OCI-LY1 (cell line): ENCODE measurements at regions not wholly inside any gene's neighbourhood (a gene's known extent, or its start where the extent isn't known, plus 50 kb on each side); places are given as distances from the start of the nearest gene placed in this dataset.

Source experiments
- H2AFZ ChIP-seq: fragments of 200-600 bp; sonication (generic), shearing (Covaris generic); 2 replicates; pipeline ENCODE4 v1.6.0; 2014; ENCODE audit warnings: antibody characterized with exemption, mild to moderate bottlenecking, low read length
- H3F3A ChIP-seq: fragments of 200-600 bp; sonication (generic), shearing (Covaris generic); 2 replicates; pipeline ENCODE4 v1.6.0; 2014; ENCODE audit warnings: mild to moderate bottlenecking, antibody characterized with exemption, low read length, moderate library complexity; ENCODE audit not compliant: insufficient read depth
- H3K27ac ChIP-seq: fragments of 200-600 bp; sonication (generic); 2 replicates; pipeline ENCODE4 v1.5.1; 2014; ENCODE audit warnings: low read length, mixed run types, mild to moderate bottlenecking, low read depth; ENCODE audit not compliant: poor library complexity, severe bottlenecking
- H3K27me3 ChIP-seq: fragments of 200-600 bp; sonication (generic); 2 replicates; pipeline ENCODE4 v1.6.0; 2014; ENCODE audit warnings: antibody characterized with exemption, mild to moderate bottlenecking, low read length, moderate library complexity; ENCODE audit not compliant: insufficient read depth
- H3K36me3 ChIP-seq: fragments of 200-600 bp; sonication (generic); 2 replicates; pipeline ENCODE4 v1.6.1; 2014; ENCODE audit warnings: mild to moderate bottlenecking, antibody characterized with exemption, low read length, moderate library complexity, mixed read lengths; ENCODE audit not compliant: insufficient read depth
- H3K4me1 ChIP-seq: fragments of 200-600 bp; sonication (generic); 2 replicates; pipeline ENCODE4 v1.5.1; 2014; ENCODE audit warnings: mild to moderate bottlenecking, low read length, moderate library complexity; ENCODE audit not compliant: insufficient read depth, severe bottlenecking
- H3K4me2 ChIP-seq: fragments of 200-600 bp; sonication (generic), shearing (Covaris generic); 2 replicates; pipeline ENCODE4 v1.6.1; 2014; ENCODE audit warnings: low read length
- H3K4me3 ChIP-seq: fragments of 200-600 bp; sonication (generic); 2 replicates; pipeline ENCODE4 v1.5.1; 2014; ENCODE audit warnings: low read length, low read depth, mild to moderate bottlenecking, mixed read lengths; ENCODE audit not compliant: poor library complexity, severe bottlenecking
- H3K79me2 ChIP-seq: fragments of 200-600 bp; shearing (Covaris generic); 2 replicates; pipeline ENCODE4 v1.6.1; 2016; ENCODE audit warnings: mixed run types, low read length, mixed read lengths; ENCODE audit not compliant: insufficient read depth
- H3K9ac ChIP-seq: fragments of 200-600 bp; sonication (generic), shearing (Covaris generic); 2 replicates; pipeline ENCODE4 v1.6.1; 2014; ENCODE audit warnings: mild to moderate bottlenecking, low read length, mixed read lengths
- H3K9me2 ChIP-seq: fragments of 200-600 bp; sonication (generic), shearing (Covaris generic); 2 replicates; pipeline ENCODE4 v1.6.1; 2014; ENCODE audit warnings: low read depth, mild to moderate bottlenecking, low read length, mixed read lengths
- H3K9me3 ChIP-seq: fragments of 200-600 bp; shearing (Covaris generic); 2 replicates; pipeline ENCODE4 v1.6.1; 2014; ENCODE audit warnings: low read length, mixed read lengths
- H4K20me1 ChIP-seq: fragments of 200-600 bp; sonication (generic), shearing (Covaris generic); 2 replicates; pipeline ENCODE4 v1.6.0; 2016; ENCODE audit warnings: mild to moderate bottlenecking, low read length; ENCODE audit not compliant: insufficient read depth
- EZH2 ChIP-seq: fragments of 200-600 bp; sonication (generic), shearing (Covaris generic); IDR thresholded peaks from 2 replicates; pipeline ENCODE4 v1.8.0; 2017; ENCODE audit warnings: borderline replicate concordance, mixed run types, mild to moderate bottlenecking, antibody characterized with exemption, low read length, moderate library complexity, mixed read lengths
- TF ChIP-seq, protein P1 (sequence below): fragments of 200-600 bp; sonication (generic), shearing (Covaris generic); IDR thresholded peaks from 2 replicates; pipeline ENCODE4 v1.5.1; 2017; ENCODE audit warnings: mild to moderate bottlenecking, antibody characterized with exemption, low read length, moderate library complexity, mixed read lengths

DNA sequence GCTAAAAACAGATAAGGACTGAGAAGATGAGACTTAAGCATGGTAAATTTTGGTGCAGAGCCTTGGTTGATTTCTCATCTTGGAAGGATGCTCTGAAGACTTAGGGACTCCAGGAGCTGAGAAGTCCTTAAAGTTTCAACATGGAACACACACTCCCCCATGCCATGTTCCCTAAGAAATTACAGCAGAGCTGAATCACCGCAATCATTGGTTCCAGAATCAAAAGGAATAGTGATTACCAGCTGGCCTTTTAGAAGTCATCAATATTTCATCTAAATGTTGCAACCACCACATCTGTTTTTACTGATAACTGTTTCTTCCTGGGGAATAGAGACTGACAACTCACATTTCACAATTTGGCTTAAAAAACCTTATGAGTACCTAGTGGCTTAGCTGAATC lies 229.3 kb downstream of the MINAR1 start:
- no peaks in the 10 kb centered on the region for H3K4me1 ChIP-seq
- H3K27ac ChIP-seq, result no peak overlapping the region
- no peaks in the 10 kb centered on the region for H3F3A ChIP-seq
- H3K27me3 ChIP-seq, result no peaks in the 10 kb centered on the region
- H3K79me2 ChIP-seq, result no peaks in the 10 kb centered on the region
- no peaks in the 10 kb centered on the region for H4K20me1 ChIP-seq
- TF ChIP-seq EZH2, result no peak
- TF ChIP-seq, protein P1, sequence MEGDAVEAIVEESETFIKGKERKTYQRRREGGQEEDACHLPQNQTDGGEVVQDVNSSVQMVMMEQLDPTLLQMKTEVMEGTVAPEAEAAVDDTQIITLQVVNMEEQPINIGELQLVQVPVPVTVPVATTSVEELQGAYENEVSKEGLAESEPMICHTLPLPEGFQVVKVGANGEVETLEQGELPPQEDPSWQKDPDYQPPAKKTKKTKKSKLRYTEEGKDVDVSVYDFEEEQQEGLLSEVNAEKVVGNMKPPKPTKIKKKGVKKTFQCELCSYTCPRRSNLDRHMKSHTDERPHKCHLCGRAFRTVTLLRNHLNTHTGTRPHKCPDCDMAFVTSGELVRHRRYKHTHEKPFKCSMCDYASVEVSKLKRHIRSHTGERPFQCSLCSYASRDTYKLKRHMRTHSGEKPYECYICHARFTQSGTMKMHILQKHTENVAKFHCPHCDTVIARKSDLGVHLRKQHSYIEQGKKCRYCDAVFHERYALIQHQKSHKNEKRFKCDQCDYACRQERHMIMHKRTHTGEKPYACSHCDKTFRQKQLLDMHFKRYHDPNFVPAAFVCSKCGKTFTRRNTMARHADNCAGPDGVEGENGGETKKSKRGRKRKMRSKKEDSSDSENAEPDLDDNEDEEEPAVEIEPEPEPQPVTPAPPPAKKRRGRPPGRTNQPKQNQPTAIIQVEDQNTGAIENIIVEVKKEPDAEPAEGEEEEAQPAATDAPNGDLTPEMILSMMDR, result no peak
- no peak overlapping the region for H2AFZ ChIP-seq
- H3K9me3 ChIP-seq, result no peaks in the 10 kb centered on the region
- no peak overlapping the region for H3K9ac ChIP-seq
- no peaks in the 10 kb centered on the region for H3K36me3 ChIP-seq
- H3K4me2 ChIP-seq, result no peak overlapping the region
- H3K4me3 ChIP-seq, result no peak overlapping the region
- H3K9me2 ChIP-seq, result no peaks in the 10 kb centered on the region

DNA sequence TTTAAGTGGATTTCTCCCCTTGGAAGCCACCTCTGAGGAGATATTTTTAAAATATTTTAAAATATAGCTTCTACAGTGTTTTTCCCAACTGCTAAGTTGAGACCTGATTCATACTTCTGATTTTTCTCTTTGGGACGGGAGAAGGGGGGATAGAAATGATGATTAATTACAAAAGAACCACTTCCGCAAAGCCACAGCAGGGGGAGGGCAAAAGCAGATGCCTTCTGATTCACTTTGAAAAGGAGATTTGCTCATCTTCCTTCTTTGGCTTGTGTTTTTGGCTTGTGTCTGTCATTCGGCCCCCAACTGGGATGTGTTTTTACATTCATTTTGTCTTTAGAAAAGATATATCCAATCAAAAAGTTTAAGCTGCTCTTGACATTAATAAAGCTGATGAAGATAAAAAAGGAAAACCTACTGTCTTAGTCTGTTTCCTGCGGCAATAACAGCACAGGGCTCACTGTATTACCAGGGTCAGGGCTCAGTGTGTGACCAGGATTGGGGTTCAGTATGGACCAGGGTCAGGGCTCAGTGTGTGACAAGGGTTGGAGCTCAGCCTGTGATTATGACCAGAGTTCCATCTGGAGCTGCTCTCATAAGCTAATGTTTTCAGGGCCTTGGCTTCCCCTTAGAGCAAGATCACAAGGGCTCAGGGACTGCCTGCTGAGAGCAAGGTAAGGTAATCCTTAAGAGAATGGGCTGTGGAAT lies 223.2 kb downstream of the MTHFS start:
- Histone ChIP-seq H4K20me1 (no peaks in the 10 kb centered on the region), H3K4me2 (no peak overlapping the region), H3K9ac (no peak overlapping the region), H3F3A (no peaks in the 10 kb centered on the region), H3K27ac (no peak overlapping the region), H3K9me2 (no peaks in the 10 kb centered on the region), H3K36me3 (no peaks in the 10 kb centered on the region), H3K4me3 (no peak overlapping the region), H3K9me3 (no peaks in the 10 kb centered on the region), H3K27me3 (no peaks in the 10 kb centered on the region), H3K79me2 (no peaks in the 10 kb centered on the region), H2AFZ (no peak overlapping the region), H3K4me1 (no peaks in the 10 kb centered on the region)
- no peak for TF ChIP-seq EZH2
- TF ChIP-seq, protein P1, result no peak

DNA sequence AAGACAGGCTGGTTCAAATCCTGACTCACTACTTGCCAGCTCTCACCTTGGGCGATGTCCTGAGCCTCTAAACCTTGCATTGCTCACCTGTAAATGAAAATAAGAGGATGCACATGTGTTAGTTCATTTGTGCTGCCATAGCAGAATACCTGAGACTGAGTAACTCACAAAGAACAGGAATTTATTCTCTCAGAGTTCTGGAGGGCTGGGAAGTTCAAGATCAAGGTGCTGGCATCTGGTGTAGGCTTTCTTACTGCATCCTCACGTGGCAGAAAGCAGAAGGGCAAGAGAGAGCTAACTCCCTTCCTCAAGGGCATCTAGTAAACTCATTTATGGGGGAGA lies 222.7 kb downstream of the MTHFS start:
- no peak overlapping the region for H3K4me2 ChIP-seq
- no peaks in the 10 kb centered on the region for H3K27me3 ChIP-seq
- H2AFZ ChIP-seq, result no peak overlapping the region
- H4K20me1 ChIP-seq, result no peaks in the 10 kb centered on the region
- H3K9me2 ChIP-seq, result no peaks in the 10 kb centered on the region
- no peaks in the 10 kb centered on the region for H3K9me3 ChIP-seq
- H3K9ac ChIP-seq, result no peak overlapping the region
- no peak overlapping the region for H3K4me3 ChIP-seq
- TF ChIP-seq, protein P1, result no peak
- TF ChIP-seq EZH2, result no peak
- no peaks in the 10 kb centered on the region for H3F3A ChIP-seq
- no peaks in the 10 kb centered on the region for H3K36me3 ChIP-seq
- H3K27ac ChIP-seq, result no peak overlapping the region
- no peaks in the 10 kb centered on the region for H3K4me1 ChIP-seq
- H3K79me2 ChIP-seq, result no peaks in the 10 kb centered on the region
